LNCAP (cell line): ENCODE measurements at regions not wholly inside any gene's neighbourhood (a gene's known extent, or its start where the extent isn't known, plus 50 kb on each side); places are given as distances from the start of the nearest gene placed in this dataset.

Source experiments
- CTCF ChIP-seq: fragments of 450-650 bp; IDR thresholded peaks from 2 replicates; pipeline ENCODE4 v1.5.1; 2017; ENCODE audit warnings: mild to moderate bottlenecking

- no peak for TF ChIP-seq CTCF
Measured at GRCh38 chr7:33779216-33779615, 126.1 kb upstream of the BMPER start.

- no peak for TF ChIP-seq CTCF
Measured at GRCh38 chr7:33781167-33781566, 124.2 kb upstream of the BMPER start.

- no peak for TF ChIP-seq CTCF
Measured at GRCh38 chr7:33781796-33782195, 123.5 kb upstream of the BMPER start.

GRCh38 chr7:33784000-33784399 is 121.3 kb upstream of the BMPER start:
- TF ChIP-seq CTCF: no peak

- no peak for TF ChIP-seq CTCF
Measured at GRCh38 chr7:33788531-33788930, 116.8 kb upstream of the BMPER start.

GRCh38 chr7:33789871-33790630 is 115.3 kb upstream of the BMPER start:
- no peak for TF ChIP-seq CTCF

GRCh38 chr7:33790746-33791145 is 114.6 kb upstream of the BMPER start:
- no peak for TF ChIP-seq CTCF

GRCh38 chr7:33792041-33792440 is 113.3 kb upstream of the BMPER start:
- no peak for TF ChIP-seq CTCF
